NCI-H2227 treated with DMSO at 0.1 percent for 48 hours (cell line): ENCODE measurements at regions not wholly inside any gene's neighbourhood (a gene's known extent, or its start where the extent isn't known, plus 50 kb on each side); places are given as distances from the start of the nearest gene placed in this dataset.
"Not testable (repeated sequence)": the region's sequence is repeated elsewhere in the genome, so short reads cannot be mapped to it uniquely, and the experiment has no call there.

Source experiments
- DNase-seq: peaks from one replicate; lab custom pipeline; 2025; lab: John Stamatoyannopoulos, UW

DNA sequence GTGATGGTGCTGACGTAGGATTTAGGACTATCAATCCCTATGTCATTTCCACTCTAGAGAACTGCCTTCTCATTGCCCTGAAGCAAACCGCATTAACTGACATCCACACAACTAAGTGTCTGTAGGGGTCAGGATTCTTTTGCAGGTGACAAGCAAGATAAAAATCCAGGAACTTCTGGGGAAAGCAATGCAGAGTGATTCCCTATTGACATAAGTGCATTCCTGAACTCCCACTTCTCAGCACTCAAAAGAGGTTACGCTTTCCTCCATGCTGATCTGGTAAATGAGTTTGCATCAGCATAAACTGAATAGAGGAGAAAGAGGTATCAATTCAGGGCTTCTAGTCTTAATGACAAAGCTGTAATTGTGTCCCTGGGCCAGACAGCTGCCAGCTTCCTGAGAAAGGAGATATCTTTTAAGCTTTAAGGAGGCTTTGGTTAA is 224.6 kb upstream of the ISX start:
- peak; percentile 23 for DNase-seq

DNA sequence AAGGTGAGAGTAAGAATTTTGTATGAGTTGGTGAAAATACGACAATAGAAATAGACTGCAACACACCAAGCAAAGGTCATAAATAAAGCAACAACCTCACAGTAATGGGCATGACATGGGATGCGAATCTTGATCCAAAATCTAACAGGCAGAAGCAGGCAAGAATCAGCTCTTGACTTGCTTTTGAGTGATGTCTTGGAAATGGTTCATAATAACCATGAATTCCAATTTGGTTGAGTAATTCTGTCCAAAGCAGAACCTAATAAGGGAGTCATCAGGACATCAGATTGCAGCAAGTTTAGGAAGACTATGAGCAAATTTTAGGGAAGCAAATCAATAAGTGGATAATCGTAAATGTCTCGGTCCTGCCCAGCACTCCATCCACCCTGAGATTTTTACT is 224.0 kb upstream of the ISX start:
- no peak for DNase-seq

DNA sequence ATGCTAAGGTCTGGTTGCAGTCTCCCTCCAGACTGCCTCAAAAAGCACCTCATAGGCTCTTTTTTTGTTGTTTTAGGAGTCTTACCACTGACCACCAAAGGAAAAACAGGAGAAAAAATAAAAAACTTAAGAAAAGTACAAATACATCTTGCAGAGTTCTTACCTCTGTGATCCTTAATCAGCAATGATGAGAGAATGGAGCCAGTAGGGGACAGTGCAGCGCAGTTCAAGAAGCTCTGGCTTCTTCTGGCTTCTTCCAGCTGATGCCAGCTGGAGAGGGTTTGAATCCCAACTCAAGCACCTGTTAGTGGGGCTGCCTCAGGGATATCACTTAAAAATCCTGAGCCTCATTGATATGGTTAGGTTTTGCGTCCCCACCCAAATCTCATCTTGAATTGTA is 223.3 kb upstream of the ISX start:
- DNase-seq = no peak

DNA sequence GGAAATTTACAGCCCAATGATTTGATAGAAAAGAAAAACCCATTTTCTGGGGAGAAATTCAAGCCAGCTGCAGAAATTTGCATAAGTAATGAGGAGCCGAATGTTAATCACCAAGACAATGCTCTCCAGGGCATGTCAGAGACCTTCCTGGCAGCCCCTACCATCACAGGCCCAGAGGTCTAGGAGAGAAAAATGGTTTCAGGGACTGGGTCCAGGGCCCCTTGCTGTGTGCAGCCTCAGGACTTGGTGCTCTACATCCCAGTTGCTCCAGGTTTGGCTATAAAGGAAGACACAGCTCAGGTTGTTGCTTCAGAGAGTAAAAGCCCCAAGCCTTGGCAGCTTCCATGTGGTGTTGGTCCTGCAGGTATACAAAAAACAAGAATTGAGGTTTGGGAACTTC is 222.2 kb upstream of the ISX start:
- DNase-seq = not testable (repeated sequence)

DNA sequence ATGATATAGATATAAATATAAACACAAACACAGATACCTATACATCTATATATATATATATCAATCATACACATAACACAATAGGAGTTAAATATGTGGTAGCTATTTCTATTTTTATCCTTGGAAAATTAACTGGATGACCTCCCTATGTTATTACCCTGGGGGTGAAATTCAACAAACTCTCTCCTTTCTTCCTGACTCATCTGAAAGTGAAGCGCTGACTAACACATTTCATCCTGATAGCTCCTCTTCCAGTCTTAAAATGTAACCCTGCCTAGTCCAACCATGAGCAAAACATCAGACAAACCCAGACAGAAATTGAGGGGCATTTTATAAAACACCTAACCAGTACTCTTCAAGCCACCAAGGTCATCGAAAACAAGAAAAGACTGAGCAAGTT is 220.6 kb upstream of the ISX start:
- DNase-seq = no peak

DNA sequence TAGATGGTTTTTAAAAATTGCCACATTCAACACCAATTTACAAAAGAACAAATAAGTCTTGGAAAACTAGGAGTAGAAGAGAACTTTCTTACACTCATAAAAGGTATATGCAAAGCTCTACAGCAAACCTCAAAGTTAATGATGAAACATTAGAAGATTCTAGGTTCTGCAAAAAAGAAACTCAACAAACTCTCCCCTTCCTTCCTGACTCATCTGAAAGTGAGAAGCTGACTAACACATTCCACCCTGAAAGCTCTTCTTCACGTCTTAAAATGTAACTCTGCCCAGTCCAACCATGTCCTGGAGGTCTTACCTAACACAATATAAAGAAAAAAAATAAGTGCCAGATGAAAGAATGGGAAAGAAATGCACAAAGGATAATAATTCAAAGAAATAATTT is 218.9 kb upstream of the ISX start:
- DNase-seq = no peak

DNA sequence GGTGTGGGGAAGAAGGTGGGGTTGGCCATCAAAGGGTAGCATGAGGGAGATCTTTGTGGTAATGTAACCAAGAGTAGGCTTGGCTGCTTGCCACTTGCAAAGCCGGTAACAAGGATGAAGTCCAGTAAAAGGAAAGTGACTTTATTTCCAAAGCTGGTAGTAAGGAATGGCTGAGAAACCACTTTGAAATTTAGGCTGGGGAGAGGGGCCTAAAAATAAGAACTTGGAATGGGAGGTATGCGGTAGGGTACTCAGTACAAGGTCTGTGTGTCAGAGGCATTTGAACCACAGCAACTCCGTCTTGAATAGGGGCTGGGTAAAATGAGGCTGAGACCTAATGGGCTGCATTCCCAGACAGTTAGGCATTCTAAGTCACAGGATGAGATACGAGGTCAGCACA is 216.0 kb upstream of the ISX start:
- no peak for DNase-seq

DNA sequence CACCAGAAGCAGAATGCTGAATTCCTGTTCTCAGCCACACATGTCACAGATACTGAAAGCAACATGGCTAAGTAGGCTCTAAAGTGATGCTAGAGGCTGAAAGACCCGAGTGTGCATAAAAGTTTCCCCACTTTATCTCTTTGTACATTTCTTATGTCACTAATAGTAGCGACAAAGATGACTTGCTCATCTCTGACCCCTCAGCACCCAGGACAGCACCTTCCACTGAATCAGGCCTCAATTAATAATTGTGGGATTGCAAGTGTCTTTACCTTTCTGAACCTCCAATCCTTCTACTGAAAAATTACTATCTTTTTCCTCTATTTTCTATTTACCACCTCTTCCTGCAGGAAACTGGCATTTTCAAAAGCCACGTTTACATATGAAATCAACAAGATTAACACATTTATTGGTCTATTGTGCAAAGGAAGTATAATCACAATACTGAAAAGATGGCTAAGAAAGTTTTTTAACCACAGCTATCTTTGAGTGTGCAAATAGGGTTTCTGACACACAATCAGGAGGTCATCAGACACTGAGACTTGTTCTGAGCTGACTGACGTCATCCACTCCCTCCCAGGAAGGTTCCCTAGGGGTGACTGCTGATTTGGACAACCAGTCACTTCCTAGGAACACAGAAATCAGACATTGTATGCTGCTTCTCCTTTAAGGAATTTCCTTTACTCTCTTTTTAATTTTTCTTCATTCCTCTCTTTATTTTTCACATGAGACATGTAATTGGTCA is 213.9 kb upstream of the ISX start:
- no peak for DNase-seq

DNA sequence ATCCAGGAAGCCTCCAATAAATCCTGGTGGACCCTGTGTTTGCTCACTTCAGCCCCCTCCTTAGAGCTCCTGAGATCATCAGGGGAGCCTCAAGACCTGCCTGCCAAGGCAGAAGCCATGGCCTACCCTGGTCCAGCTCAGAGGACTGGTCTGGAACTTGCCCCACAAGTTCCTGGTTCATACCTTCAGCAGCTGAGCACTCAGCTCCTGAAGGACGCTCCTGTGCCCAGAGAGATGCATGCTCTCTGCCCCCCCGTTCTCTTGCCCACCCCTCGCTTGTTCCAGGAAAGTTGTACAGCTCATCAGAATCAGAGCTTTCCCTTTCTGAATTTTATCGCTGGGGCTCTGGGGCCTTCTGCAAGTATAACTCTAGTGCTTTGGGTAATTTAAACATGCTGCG is 210.5 kb upstream of the ISX start:
- DNase-seq = no peak

DNA sequence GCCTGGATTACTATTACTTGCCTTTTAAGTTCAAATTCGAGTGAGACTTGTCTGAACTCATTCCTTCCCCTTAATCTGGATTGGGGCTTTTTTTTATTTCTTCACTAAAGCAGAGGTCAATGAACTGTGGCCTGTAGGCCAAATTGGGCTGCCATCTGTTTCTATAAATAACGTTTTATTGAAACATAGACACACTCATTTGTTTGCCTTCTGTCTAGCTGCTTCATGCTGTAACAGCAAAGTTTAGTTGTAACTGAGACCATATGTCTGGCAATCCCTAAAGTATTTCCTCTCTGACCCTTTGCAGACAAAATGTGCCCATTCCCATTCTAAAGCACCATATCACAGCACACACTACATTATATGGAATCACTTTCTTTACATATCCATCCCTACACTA is 207.9 kb upstream of the ISX start:
- no peak for DNase-seq

DNA sequence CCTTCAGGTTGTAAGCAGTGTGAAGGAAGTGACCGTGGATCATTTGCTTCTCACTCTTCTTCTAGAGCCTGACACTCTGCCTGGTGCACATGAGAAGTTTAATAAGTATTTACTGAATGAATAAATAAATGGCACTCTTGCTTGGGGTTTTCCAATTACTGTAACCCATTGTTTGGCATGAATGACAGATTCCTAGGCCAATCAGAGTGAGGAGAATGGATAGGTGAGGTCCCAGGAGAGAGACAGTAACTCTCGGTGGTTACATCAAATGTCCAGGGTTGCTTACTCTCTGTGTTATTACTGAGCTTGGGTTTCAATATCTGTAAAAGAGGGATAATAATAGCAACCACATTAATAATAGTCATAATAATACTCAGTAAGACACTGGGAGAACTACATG is 204.2 kb upstream of the ISX start:
- DNase-seq = no peak

DNA sequence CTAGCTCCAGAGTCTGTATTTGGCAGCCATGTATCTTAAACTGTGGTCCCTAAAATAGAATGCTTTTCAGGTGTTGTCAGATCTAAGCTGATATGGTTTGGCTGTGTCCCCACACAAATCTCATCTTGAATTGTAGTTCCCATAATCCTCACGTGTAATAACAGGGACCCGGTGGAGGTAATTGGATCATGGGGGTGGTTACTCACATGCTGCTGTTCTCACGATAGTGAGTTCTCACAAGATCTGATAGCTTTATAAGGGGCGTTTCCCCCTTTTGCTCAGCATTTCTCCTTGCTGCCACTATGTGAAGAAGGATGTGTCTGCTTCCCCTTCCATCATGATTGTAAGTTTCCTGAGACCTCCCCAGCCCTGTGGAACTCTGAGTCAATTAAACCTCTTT is 199.9 kb upstream of the ISX start:
- DNase-seq = no peak

DNA sequence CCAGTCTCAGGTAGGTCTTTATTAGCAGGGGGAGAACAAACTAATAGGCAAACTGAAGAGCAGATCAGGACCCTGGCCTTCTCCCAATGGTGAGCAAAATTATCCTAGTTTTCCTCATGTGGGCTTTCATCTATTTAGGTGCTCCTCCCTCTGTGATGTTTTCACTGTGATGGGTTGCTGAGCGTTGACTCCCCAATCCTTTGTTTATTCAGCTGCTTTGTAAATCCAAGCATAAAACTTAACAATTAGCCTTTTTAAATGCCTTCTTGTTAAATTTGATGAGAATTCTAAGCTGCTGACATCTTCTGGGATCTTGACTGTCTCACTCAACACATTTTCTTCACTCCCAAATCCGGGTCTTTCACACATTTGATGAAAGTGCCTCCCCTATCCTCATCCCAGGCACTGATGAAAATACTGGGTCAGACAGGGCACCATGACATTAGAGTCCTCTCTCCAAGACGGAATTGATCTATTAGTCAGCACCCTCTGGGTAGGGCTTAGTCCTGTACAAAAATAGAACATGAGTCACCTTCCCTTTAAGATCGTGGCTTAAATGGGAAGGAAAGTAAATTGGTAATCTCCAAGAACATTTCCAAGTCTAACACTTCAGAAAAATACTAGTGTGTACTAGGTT is 199.3 kb upstream of the ISX start:
- DNase-seq = no peak

DNA sequence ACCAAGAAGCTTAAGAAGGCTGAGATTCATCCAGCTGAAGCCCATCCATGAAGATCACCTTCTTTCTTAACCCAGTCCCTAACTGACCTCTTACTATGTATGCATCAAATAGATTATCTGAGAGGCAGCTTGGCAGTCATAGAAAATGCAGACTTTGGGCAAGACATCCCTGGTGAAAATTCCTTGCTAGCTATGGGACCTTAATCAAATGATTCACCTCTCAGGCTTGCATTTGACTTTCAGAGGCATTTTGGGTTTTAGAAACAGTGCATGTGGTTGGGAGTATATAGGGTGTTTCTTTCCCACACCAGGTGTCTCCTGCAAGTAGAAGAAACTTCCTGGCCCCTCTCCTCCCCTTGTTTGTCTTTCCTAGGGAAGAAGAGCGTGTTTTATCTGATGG is 188.5 kb upstream of the ISX start:
- no peak for DNase-seq

DNA sequence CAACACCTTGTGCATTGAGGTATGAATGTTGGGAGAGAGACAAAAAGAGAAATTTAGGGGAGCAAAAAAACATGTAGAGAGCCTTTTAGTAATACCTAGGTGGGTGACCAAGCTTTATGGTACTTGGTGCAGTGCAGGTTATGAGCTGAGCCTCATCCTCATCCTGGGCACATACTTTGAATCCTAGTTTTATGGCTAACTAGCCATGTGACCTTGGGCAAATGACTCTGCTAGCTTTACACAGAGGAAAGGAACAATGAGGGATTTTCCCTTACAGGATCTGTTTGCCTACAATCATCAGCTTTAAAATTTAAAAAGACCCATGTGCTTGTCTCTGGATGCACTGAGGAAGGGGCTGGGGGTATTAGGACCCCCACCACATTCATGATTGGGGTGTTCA is 187.8 kb upstream of the ISX start:
- DNase-seq = no peak

DNA sequence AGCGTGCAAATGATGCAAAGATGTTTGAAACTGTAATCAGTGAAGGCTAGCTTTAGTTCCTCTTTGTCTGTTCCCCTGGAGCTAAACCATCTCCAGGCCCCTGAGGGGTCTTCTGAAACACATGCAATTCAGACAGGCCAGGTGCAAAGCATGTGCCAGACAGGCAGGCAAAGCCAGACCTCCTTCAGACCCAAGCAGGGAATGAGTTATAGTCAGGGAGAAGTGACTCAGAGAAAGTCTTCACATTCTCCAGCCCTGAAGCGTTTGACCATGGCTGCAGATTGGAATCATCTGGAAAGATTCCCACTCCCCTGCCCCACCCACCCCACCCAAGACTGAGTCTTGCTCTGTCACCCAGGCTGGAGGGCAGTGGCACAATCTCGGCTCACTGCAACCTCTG is 187.0 kb upstream of the ISX start:
- no peak for DNase-seq

DNA sequence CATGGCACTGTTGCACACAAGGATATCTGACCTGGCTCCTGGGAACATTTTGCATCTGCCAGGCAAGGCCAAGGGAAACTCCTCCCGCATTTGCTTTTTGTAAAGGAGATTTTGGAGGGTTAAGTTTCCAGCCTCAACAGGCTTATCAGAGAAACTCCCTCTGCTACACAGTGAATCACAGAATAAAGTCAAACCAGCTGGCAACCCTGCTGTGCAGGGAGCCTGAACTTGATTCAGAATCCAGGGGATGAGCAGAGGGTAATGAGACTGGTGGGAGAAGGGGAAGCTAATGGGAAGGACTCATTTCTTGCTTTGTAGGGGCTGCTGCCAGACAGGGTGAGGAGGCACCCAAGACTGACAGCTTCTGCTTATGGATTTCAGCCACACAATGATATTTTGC is 185.3 kb upstream of the ISX start:
- no peak for DNase-seq

DNA sequence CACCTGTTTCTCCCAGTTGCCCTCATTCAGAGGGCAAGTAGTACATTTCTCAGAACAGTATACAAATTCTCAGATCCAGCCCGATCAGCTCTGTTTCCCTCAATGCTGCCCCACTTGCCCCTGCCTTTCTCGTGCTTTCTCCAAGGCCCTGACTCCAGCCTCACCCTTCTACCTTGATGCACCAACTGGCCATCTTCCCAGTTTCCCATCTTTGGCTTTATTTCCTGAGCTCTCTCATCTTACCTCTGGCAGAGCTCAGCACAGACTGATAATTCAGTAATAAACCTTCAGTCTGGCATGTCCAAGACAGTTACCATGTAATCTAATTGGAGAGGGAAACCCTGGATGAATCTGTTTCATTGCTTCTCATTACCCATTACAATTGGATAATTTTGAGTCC is 184.5 kb upstream of the ISX start:
- DNase-seq = no peak

DNA sequence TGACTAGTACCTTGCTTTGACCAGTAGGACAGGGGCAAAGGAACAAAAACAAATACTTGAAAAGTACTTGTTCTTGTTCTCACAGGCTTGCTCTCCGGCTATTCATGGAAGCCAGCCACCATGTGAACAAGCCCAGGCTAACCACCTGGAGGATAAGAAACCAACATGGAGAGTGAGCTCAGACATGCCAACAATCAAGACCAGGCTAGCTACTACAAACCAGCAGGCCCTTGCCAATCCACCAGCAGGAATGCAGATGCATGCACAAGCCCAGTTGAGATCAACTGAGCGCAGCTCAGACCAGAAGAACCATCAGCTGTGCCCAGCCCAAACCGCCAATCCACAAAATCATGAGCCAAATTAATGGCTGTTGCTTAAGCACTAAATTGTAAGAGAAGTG is 180.1 kb upstream of the ISX start:
- DNase-seq = no peak

DNA sequence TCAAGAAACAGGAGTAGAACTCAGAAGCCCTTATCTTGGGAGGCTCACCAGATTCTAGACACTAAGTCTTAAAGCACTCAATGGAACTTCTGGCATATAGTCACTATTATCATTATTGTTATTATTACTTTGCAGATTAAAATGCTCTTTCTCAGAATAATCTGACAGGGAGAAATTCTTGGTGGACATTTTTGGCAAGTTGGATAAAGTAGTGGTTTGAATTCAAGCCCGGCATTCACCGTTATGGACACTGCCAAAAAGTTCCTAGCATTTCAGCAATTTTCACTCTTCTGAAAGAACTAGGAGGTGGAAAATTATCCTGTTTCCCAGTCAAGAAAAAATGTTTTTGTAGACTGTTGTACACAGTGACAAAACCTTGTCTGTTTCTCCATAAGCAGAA is 179.6 kb upstream of the ISX start:
- no peak for DNase-seq

DNA sequence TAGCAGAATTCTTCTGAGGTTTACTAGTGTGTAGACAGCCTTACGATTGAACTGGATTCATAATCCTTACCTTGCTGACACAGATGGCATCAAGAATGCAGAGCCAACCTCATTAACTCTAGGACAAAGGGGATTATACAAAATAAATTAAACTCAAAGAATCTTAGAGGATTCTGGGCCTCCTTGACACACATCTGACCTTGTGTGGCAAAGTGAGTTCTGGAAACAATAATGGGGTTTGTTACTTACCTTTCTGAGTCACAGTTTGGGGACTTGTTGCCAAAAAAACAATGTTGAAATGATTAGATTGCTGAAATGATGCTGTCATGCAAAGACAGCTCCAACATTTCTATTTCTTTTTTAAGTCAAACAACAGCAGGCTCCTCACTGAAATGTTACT is 179.1 kb upstream of the ISX start:
- no peak for DNase-seq

DNA sequence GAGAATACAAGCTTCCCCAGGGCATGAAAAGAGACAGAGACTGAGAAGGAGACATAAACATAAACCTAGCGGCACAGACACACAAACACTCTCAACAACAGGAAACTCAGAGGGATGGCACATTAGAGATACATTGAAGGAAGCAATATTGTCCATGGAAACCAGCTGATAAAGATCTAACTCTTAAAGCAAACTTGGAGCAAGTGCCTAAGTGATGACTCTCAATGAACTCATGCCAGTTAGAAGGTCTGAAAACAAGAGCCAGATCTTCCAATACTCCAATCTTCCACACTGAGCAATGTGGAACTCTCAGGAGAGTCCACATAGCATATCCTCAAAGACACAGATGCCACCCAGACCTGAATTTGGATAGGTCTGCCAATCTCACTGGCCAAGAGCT is 168.8 kb upstream of the ISX start:
- no peak for DNase-seq

DNA sequence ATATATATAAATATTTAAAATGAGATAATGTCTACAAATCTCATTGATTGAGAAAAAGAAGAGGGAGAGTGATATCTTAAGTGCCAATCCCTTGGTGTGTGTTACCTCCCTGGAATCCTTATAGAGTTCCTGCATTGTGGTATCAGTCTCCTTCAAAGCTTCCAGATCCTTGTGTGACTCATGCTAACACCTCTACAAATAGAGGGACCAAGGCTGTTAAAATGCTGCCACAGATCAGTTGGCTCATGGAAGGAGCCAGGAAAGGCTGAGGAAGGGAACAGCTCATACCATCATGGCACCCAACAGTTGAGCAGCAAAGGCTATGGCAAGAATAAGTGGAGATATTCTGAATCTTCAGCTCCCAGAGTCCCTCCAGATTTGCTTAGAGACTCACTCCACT is 163.6 kb upstream of the ISX start:
- no peak for DNase-seq

DNA sequence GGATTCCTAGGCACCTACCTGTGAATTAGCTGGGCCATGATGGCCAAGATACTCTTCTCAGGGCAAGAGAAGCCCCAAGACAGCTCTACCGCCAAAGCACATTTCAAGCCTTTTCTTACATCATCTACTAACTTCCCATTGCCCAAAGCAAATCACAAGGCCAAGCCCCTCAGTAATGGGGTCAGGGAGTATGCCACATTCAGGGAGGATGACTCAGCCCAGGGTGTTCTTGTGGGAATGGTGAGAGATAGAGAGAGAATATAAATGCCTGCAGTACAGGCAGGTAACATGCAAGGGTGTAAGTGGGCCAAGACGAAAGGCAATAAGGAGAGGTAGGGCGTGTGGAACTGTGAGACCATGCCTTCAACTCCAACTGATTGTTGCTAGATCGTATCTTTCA is 162.5 kb upstream of the ISX start:
- no peak for DNase-seq
